DMS 273 (cell line): ENCODE measurements at regions not wholly inside any gene's neighbourhood (a gene's known extent, or its start where the extent isn't known, plus 50 kb on each side); places are given as distances from the start of the nearest gene placed in this dataset.
"Not testable (repeated sequence)": the region's sequence is repeated elsewhere in the genome, so short reads cannot be mapped to it uniquely, and the experiment has no call there.

ENCODE experiments used
- DNase-seq: peaks from one replicate; lab custom pipeline; 2025; ENCODE audit not compliant: unreplicated experiment; lab: John Stamatoyannopoulos, UW

DNA sequence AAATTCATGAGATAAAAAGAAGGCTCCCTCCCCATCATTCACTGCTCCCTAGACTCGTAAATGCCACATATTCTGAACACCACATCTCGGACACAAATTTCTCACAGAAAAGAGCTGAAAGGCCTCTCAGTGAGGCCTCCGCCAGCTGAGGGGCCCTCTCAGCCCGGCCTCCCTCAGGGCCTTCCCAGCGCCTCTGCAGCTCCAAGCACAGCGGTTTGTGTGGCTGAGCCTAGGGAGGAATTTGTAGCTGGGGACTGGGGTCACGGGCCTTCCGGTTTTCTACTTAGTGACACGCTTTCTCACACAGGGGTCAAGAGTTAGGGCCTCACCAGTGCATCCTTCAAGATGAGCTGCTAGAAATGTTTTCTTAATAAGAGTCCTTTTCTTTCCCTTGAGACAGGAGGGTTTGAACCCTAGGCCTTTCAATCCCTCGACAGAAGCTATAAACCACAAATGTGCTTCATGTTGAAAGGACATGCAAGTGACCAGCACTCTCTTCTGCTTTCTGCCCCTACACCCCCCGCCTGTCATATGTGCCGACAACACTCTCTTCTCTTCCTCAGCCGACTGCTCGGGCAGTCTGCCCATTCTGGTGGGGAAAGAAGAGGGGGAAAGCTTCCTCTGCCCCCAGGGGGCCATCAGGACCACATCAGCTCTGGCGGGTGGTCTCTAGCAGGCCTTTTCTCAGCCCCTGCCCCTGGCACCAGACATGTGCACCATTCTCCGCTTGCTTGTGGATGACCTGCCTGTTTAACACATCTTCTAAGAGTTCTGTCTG is 104.9 kb downstream of the CHIC2 start:
- no peak for DNase-seq

- no peak for DNase-seq
These were observed 108.0 kb downstream of the CHIC2 start for GRCh38 chr4:53956454-53956853.

DNA sequence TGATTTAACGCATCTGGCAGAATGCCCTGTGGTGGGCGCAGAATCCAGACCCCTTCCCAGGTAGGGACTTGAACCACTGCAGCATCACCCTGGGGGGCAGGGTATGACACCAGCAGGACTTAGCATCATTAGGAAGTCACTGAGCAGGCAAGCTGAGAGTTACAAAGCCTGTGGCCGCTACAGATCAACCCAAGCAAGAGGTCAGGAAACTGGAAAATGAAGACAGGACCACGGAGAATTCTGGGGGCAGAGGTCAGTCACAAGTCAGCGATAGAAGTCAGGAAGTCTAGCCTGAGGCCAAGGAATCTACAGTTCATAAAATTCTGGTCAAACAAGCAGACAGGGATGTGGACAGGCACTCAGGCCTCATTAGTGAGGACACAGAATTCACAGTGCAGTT is 108.4 kb downstream of the CHIC2 start:
- no peak for DNase-seq

DNA sequence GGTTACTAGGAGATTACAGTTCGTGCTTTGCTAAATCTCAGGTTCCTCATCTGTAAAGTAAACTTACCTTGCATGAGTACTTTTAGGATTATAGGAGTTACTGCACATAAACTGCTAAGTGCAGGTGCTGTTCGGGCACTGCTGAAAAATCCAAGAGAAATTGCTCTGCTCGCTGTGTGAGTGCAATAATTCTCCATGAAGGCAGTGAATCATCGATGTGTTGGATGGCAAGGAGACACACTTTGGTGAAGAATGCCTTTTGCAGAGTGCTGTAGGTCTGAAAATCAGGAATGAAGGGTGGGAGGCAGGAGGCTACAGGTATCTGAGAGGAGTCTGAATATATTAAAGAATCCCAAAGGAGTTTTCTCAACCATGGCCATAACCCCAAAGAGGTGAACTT is 113.0 kb downstream of the CHIC2 start:
- no peak for DNase-seq

DNA sequence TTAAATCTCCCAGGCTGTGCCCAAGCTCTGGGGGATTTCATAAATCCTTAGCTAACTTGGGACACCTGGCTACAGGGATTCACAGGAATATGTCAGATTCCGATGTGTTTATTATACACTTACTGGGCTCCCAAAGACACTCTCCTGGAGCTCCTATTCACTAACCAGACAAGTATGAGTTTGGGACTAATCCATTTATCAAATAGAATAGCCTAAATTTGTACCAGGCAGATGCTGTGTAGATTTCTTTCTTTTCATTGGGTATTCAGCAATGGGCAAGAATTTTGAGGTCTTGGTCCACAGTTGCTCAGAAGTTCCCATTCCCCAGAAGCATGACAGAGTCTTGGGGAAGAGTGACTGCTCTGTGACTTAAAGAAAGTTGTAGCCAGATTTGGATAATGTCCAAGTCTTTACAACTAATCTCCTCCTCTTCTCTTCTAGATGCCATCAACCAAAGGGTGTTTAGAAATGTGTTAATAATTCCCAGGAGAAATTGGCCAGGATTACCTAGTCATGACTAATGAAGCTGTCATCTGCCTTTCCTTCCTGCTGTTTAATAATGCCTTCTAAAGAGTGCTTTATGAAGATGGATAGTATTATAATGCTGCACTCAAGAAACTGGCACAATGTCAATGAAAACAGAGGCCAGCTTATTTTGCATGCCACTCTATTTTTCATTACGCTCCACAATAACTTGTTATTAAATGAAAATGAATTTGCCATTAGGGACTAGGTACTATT is 120.9 kb downstream of the CHIC2 start:
- DNase-seq = peak; percentile 15

GRCh38 chr4:53942712-53943111 is 121.7 kb downstream of the CHIC2 start:
- no peak for DNase-seq

DNA sequence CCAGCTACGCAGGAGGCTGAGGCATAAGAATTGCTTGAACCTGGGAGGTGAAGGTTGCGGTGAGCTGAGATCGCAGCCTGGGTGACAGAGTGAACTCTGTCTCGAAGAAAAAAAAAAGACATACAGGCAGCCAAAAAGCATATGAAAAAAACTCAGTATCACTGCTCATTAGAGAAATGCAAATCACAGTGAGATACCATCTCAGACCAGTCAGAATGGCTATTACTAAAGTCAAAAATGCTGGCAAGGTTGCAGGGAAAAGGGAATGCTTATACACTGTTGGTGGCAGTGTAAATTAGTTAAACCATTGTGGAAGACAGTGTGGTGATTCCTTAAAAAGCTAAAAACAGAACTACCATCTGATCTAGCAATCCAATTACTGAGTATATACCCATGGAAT is 123.1 kb downstream of the CHIC2 start:
- no peak for DNase-seq

DNA sequence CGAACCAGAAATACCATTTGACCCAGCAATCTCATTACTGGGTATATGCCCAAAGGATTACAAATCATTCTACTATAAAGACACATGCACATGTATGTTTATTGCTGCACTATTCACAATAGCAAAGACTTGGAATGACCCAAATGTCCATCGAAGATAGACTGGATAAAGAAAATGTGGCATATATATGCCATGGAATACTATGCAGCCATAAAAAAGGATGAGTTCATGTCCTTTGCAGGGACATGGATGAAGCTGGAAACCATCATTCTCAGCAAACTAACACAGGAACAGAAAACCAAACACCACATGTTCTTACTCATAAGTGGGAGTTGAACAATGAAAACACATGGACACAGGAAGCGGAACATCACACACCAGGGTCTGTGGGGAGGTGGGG is 124.5 kb downstream of the CHIC2 start:
- not testable (repeated sequence) for DNase-seq

DNA sequence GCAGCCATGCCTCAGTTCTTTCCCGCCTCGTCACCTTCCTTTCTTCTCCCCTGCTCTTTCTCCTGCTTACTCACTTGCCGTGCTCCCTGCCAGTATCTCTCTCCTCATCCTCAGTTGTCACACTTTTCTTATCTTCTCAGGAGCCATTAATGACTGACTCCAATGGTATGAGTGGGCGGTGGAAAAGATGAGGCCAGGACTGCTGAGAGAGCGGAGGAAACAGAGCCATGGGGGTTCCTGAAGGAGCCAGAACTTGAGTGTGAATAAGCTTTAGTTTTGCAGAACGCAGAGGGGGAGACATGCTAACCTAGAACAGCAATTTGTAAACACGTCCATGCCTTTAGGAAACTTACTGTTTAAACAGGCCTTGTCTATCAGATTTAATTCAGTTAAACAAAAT is 126.5 kb downstream of the CHIC2 start:
- no peak for DNase-seq

DNA sequence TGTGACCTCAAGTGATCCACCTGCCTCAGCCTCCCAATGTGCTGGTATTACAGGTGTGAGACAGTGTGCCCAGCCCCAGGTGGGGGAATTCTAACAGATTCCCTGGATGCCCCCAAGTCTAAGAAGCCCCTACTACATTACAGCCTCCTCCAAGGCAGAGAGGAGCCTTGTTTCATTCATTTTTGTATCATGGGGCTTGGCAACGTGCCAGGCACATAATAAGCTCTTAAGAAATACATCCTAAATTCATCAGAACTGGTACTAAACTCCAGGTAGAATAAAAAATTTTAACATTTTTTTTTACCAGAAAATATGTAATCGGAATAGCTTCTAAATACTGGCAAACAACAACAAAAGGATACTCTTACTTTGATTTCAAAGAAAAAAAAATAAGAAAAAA is 127.1 kb downstream of the CHIC2 start:
- DNase-seq = no peak

- no peak for DNase-seq
These were observed 128.6 kb downstream of the CHIC2 start for GRCh38 chr4:53935780-53936179.

DNA sequence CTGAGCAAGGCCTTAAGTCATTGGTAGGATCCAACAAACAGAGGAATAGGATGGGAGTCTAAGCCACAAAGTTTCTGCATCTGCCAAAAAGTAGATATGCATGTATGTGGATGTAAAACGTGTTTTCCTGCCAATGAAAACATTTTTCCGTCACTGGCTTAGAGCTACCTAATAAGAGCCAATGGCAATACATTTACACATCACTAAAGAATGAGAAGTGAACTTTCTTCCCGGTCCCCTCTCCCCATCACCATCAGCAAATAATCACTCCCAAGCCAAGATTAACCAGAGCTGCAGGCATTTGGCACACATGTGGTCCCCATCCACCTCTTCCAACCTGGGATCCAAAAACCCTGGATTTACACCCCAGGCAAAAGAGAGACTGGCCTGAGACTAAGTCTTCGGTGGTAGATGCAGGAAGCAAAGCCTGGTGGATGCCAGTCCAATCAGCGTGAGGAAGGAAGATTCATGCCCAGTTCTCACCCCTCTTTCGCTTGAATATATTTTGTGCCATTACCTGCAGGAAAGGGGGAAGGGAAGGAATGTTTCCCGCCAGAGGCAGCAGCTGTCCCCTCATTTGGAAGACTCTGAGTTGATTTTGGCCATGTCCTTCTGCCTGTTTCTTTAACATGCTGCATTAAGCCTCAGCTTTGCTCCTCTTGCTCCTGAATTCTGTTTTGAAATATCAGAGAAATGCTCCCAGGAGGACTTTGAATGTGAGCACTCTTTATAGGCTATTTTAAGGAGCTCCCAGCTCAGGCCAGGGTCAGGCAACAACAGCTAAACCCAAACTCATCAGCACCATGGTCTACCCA is 131.4 kb downstream of the CHIC2 start:
- no peak for DNase-seq

- DNase-seq = no peak
These were observed 132.9 kb downstream of the CHIC2 start for GRCh38 chr4:53931461-53931961.

DNA sequence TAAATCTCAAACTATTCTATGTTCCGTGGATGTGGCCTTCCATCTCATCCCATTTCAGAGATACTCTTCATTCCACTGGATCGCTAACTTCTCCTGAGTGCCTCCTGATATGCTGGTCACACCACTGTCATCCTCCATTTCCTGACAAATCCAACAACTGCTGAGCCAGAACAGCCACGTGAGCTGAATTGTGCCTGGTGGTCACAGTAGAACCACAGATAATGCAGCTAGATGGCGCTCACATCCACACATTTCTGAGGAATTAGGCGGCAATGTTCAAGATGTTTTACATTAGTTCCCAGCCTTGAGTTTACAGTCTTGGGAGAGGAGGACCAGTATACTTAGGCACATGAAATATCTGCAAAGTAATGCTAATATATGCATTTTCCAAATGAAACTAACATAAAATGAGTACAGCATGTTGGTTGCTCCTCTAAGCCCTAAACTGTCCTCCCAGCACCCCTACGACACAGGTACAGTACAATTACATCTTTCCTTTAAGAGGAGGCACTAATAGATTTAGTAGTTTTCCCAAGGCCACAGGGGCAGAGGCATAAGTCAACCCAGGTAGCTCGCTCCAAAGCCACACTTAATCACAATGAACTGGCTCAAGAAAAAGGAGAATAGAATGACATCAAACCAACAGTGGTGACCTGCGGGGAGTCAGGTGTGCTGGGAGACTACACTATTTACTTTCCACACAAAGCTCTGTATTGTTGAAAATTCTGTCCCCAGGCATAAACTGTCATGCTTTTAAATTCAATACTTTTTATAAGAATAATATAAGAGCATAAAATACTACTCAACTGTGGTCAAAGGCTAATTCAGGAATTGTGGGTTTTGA is 134.2 kb downstream of the CHIC2 start:
- peak; percentile 75 for DNase-seq

DNA sequence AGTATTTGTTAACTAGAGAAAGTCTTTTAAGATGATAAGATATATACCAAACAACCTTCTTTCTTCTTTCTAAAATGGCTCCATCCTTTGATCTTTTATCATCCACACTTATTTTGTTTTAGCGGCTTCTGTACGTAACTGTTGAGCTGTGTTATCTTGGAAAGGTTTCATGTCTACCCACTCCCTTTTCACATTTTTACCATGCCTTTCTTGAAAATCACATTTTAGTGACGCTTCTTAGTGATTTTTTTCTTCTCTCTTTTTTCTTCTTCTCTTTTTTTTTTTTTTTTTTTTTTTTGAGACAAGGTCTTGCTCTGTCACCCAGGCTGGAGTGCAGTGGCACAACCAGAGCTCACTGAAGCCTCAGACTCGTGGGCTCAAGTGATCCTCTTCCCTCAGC is 135.1 kb downstream of the CHIC2 start:
- no peak for DNase-seq

DNA sequence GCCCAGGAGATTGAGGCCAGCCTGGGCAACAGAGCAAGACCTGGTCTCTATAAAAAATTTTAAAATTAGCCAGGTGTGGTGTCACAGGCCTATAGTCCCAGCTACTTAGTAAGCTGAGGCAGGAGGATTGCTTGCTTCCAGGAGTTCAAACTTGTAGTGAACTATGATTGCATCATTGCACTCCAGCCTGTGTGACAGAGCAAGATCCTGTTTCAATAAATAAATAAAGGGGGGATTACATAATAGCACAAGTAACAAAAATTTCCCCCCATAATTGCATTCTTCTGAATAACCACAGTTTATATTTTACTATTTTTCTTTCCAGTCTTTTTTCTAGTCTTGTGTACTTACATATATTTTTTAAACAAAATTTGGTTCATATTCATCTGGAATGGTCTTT is 135.6 kb downstream of the CHIC2 start:
- DNase-seq = no peak

GRCh38 chr4:53925050-53925605 is 139.3 kb downstream of the CHIC2 start:
- no peak for DNase-seq

GRCh38 chr4:53924333-53925049 is 139.9 kb downstream of the CHIC2 start:
- no peak for DNase-seq

GRCh38 chr4:53923921-53924320 is 140.5 kb downstream of the CHIC2 start:
- DNase-seq = no peak

GRCh38 chr4:53921856-53922255 is 142.5 kb downstream of the CHIC2 start:
- peak; percentile 39 for DNase-seq
